IPS-15b (cell line): ENCODE measurements at regions not wholly inside any gene's neighbourhood (a gene's known extent, or its start where the extent isn't known, plus 50 kb on each side); places are given as distances from the start of the nearest gene placed in this dataset.
"Not testable (repeated sequence)": the region's sequence is repeated elsewhere in the genome, so short reads cannot be mapped to it uniquely, and the experiment has no call there.

ENCODE experiments used
- H3K27me3 ChIP-seq: one replicate; pipeline ENCODE4 v1.6.1; 2013; ENCODE audit warnings: low read length; ENCODE audit not compliant: control insufficient read depth, insufficient read depth
- H3K36me3 ChIP-seq: one replicate; pipeline ENCODE4 v1.6.1; 2013; ENCODE audit warnings: low read length; ENCODE audit not compliant: control insufficient read depth, insufficient read depth
- H3K4me1 ChIP-seq: one replicate; pipeline ENCODE4 v1.6.1; 2013; ENCODE audit warnings: mild to moderate bottlenecking, low read length; ENCODE audit not compliant: control insufficient read depth, insufficient read depth
- H3K4me3 ChIP-seq: one replicate; pipeline ENCODE4 v1.5.1; 2013; ENCODE audit warnings: low read depth, low read length
- H3K9ac ChIP-seq: one replicate; pipeline ENCODE4 v1.6.1; 2013; ENCODE audit warnings: low read depth, mild to moderate bottlenecking, low read length
- H3K9me3 ChIP-seq: one replicate; pipeline ENCODE4 v1.6.1; 2013; ENCODE audit warnings: mild to moderate bottlenecking, low read length; ENCODE audit not compliant: control insufficient read depth, insufficient read depth

DNA sequence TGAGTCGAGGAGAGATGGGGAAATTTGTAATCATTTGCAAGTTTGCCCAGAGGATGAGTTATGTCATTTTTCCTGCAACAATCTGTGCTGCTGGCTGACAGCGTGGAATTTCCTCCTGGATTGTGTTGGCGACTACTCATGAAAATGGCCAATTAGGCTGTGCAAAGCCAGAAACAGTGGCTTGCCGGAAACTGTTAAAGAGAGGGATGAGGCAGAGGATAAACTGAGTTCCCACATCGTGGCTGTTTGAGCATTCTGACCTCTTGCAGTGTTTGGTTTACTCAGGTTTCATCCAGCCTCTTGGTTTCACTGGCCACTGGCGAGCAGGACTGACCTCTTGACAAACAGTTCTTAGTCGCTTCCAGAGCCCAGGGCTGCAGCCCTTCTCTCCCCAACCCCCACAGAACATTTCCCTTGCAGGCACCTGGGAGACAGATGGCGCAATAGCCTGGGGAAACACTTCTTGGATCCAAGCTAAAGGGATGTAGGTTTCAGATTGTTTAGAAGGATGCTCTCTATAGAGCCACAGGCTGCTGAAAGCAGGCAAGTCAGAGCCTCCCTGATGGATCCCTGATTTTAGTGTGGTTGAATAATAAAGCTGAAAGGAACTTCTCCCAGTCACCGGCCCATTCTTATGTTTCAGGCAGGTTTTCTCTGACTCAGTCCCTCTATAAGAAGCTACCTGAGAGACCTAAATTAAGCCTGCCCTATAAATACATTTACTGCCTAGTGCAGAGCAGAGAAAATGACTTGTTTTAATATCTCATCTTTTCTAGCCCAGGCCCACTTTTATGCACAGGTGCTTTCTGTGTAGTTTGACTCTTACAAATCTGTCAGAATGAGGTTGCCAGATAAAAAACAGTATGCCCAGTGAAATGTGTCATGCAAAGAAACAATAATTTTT lies 92.8 kb upstream of the UBE2E1 start:
- H3K4me1 ChIP-seq = peaks cover 10% of the 10 kb centered on the region
- no peak overlapping the region for H3K9ac ChIP-seq
- H3K36me3 ChIP-seq = no peaks in the 10 kb centered on the region
- H3K4me3 ChIP-seq = no peak overlapping the region
- no peaks in the 10 kb centered on the region for H3K9me3 ChIP-seq
- no peaks in the 10 kb centered on the region for H3K27me3 ChIP-seq

DNA sequence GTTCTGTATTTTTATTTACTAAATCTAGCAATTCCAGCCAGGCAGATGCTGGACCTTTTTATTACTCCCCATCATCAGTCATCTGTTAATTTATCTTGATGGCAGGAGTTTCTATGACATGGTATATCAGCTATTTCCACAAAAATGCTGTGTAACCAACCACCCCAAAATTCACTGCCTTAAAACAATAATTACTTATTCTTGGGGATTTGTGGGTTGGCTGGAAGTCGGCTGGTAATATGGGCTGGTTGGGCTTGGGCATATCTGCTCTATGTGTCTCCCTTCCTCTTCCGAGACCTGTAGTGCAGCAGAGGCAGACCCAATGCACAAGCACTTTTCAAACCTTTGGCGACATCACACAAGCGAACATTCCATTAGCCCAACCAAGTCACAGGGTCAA lies 92.1 kb upstream of the UBE2E1 start:
- Histone ChIP-seq H3K4me3 (no peak overlapping the region), H3K27me3 (no peaks in the 10 kb centered on the region), H3K4me1 (peaks cover 10% of the 10 kb centered on the region), H3K9me3 (no peaks in the 10 kb centered on the region), H3K36me3 (no peaks in the 10 kb centered on the region), H3K9ac (no peak overlapping the region)

DNA sequence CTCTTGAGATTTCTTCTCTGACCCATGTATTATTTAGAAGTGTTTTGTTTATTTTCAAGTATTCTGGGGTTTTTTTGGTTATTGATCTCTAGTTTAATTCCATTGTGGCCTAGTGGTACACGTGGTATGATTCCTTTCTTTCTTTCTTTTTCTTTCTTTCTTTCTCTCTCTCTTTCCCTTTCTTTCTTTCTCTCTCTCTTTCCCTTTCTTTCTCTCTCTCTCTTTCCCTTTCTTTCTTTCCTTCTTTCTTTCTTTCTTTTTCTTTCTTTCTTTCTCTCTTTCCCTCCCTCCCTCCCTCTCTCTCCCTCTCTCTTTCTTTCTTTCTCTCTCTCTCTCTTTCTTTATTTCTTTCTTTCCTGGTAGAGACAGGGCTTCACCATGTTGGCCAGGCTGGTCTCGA lies 85.7 kb upstream of the UBE2E1 start:
- Histone ChIP-seq H3K9ac (no peak overlapping the region), H3K4me1 (no peaks in the 10 kb centered on the region), H3K36me3 (no peaks in the 10 kb centered on the region), H3K4me3 (no peak overlapping the region), H3K27me3 (no peaks in the 10 kb centered on the region), H3K9me3 (no peaks in the 10 kb centered on the region)

DNA sequence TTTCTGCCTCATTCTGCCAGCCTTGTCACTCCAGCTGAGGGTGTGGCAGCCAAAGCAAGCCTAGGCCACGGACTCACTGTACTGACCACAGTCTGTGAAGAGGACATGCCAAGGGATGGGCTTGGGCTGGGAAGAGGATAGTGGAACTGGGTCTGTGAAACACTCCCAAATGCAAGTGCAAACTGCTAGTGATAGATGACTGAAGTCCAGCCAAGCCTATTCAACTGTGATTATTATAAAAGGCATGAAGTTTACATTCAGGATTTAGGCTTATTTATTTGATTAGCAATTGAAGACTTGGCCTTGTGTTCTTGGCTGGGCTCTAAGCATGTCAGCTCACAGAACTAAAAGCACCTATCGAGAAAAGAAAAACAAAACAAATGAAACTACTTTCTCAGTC lies 84.9 kb upstream of the UBE2E1 start:
- H3K36me3 ChIP-seq = no peaks in the 10 kb centered on the region

DNA sequence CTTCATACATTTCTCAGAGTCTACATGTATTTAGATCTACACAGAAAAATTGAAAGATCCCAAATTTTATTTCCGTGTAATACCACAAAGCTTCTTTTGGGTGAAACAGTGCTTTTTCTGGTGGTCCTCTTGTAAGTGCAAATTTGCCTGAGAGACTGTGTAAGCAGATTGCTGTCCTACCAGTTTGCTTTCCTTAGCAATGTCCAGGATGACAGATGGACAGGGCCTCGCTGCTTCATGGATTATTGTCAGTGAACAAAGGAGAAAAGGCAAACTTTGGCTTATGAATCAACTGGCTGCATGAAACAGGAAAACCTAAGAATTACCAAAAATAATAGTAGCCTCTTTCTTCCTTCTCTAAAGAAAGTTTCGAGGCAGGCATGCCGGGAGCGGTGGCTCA lies 82.6 kb upstream of the UBE2E1 start:
- Histone ChIP-seq H3K36me3 (no peaks in the 10 kb centered on the region), H3K9me3 (no peaks in the 10 kb centered on the region), H3K27me3 (no peaks in the 10 kb centered on the region), H3K9ac (no peak overlapping the region), H3K4me1 (no peaks in the 10 kb centered on the region), H3K4me3 (no peak overlapping the region)

More for the DNA sequence above, 84.9 kb upstream of the UBE2E1 start:
- H3K27me3 ChIP-seq = no peaks in the 10 kb centered on the region
- H3K9me3 ChIP-seq = no peaks in the 10 kb centered on the region
- H3K4me3 ChIP-seq = no peak overlapping the region
- H3K9ac ChIP-seq = no peak overlapping the region
- H3K4me1 ChIP-seq = no peaks in the 10 kb centered on the region

DNA sequence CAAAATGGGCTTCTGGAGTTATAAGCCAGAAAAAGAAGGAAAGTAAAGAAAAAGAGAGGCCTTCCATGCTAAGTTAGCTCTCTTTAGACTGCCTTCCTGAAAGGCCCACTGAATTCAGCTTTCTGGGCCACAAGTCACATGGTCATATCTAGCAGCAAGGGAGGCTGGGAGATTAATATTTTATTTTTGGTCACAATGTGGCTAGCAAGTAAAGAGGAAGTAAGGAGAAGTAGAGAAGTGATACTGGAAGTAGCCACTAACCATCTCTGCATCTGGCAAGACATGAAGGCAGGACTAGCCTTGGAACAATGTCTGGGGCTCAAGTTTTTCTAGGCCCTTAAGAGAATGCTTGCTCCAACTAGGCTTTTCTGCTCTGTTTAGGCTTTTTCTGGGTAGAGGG lies 81.8 kb upstream of the UBE2E1 start:
- Histone ChIP-seq H3K4me3 (no peak overlapping the region), H3K4me1 (peaks cover 2% of the 10 kb centered on the region), H3K9ac (no peak overlapping the region), H3K9me3 (no peaks in the 10 kb centered on the region), H3K27me3 (no peaks in the 10 kb centered on the region), H3K36me3 (no peaks in the 10 kb centered on the region)

DNA sequence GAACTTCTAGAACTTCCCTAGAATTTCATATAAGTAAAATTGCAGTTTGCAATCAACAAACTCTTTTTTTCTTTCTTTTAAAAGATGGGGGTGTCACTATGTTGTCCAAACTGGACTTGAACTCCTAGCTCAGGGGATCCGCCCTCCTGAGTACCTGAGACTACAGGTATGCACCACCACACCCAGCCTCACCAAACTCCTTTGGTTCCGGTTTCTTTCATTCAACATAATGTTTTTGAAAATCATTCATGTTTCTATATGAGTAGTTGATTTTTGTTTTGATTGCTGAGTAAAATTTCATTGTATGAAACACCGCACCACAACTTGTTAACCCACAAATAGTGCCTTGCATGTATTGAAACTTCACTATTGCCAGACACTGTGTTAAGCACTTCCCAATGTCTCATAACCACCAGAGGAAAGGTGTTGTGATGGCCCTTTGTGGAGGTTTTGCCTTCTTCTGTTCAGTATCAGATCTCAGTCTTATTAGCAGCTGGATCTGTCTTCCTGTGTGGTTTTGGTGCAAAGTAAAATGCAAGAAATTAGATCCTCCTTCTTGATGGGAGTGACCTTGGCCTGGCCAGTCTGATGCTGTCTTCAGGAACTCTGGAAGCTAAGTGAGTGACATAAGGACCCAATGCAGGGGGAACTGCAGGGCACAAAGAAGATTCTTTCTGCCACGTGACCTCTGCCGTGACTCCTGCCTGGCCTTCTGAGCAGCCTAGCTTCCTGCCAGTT lies 78.8 kb upstream of the UBE2E1 start:
- no peaks in the 10 kb centered on the region for H3K36me3 ChIP-seq
- no peak overlapping the region for H3K9ac ChIP-seq
- no peaks in the 10 kb centered on the region for H3K27me3 ChIP-seq
- no peaks in the 10 kb centered on the region for H3K9me3 ChIP-seq
- H3K4me3 ChIP-seq = no peak overlapping the region
- H3K4me1 ChIP-seq = peaks cover 3% of the 10 kb centered on the region

DNA sequence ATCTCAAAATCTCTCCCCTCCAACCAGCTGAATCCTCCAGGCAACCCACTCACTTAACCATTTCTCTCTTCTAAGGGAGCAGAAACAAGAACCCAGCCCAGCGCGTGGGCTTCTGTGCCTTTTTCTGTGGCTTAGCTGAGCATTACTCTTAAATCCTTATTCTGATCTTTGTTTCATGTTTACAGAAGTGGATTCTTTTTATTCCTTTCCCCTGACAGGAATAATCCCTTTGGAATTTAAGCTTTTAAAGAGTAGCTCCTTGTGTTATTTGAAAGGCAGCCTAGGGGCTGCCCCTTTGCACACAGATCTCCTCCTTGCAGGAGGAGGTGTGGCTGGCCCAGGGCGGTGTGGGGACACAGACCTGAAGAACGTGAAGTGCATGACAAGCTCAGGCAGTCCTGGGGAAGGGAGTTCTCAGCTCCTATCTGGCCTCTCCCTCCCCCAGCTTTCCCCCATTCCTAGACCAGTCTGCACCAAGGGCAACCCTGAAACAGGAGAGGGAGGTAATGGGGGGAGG lies 77.1 kb upstream of the UBE2E1 start:
- Histone ChIP-seq H3K27me3 (no peaks in the 10 kb centered on the region), H3K9ac (no peak overlapping the region), H3K36me3 (no peaks in the 10 kb centered on the region), H3K4me3 (no peak overlapping the region), H3K4me1 (peaks cover 3% of the 10 kb centered on the region), H3K9me3 (no peaks in the 10 kb centered on the region)

DNA sequence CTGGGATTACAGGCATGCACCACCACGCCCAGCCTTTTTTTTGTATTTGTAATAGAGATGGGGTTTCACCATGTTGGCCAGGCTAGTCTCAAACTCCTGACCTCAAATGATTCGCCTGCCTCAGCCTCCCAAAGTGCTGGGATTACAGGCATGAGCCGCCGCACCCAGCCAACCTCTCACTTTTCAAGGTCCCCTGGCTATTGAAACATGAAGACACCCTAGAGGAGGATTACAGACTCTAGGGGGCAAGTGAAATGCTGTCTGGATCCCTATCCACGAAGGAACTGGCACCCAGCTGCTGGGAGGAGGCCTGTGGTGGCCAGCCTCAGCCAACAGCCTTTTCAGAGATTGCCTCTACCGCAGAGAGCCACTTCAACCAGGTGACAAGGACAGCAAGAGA lies 76.4 kb upstream of the UBE2E1 start:
- H3K4me1 ChIP-seq, H3K36me3 ChIP-seq, H3K9me3 ChIP-seq, H3K9ac ChIP-seq, H3K4me3 ChIP-seq, H3K27me3 ChIP-seq: not testable (repeated sequence)

DNA sequence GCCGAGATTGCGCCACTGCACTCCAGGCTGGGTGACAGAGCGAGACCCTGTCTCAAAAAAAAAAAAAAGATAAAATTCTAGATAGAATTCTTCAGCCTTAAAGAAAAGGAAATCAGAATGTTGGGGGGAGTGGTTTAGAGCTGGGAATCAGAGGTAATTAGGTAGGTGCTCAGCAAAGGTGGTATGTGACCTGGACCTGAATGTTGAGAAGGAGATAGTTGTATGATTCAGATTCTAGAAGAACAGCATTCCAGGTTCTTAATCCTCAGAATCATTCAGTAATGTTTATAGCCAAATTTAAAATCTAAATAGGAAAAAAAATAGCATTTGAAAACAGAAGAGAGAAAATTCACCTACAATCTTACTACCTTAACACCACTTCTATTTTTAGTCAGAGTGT lies 71.3 kb upstream of the UBE2E1 start:
- H3K36me3 ChIP-seq = no peaks in the 10 kb centered on the region
- H3K9me3 ChIP-seq = no peaks in the 10 kb centered on the region
- H3K4me1 ChIP-seq = peaks cover 10% of the 10 kb centered on the region
- no peaks in the 10 kb centered on the region for H3K27me3 ChIP-seq
- H3K4me3 ChIP-seq = no peak overlapping the region
- H3K9ac ChIP-seq = no peak overlapping the region

DNA sequence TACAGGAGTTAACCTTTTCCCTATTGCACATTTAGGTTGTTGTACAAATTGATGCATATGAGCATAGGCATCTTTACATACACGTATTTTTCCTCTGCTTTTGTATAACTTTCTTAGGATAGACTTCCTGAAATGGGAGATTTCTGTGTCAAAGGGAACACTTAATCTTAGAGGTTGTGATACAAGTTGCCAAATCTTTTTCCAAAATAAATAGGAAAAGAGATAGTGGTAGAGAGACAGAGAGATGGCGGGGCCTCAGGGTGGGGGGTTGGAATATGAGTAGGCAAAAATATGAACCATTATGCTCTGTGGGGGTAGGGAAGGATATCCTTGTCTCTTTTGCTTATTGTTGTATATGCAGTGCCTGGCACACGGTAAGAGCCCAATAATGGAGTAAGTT lies 70.7 kb upstream of the UBE2E1 start:
- no peaks in the 10 kb centered on the region for H3K9me3 ChIP-seq
- peaks cover 12% of the 10 kb centered on the region for H3K4me1 ChIP-seq
- H3K27me3 ChIP-seq = no peaks in the 10 kb centered on the region
- no peaks in the 10 kb centered on the region for H3K36me3 ChIP-seq
- no peak overlapping the region for H3K4me3 ChIP-seq
- H3K9ac ChIP-seq = no peak overlapping the region
